H1 (cell line): ENCODE measurements at regions not wholly inside any gene's neighbourhood (a gene's known extent, or its start where the extent isn't known, plus 50 kb on each side); places are given as distances from the start of the nearest gene placed in this dataset.

Experiments used
- CTCF ChIA-PET: fragments of 300-600 bp; sonication (Branson Sonifier 250); formaldehyde crosslinking; loops from one replicate; lab custom pipeline; 2021; ENCODE audit not compliant: partially characterized antibody; lab: Charles Lee
- POLR2A ChIA-PET: fragments of 300-600 bp; sonication (Branson Sonifier 250); formaldehyde crosslinking; loops from one replicate; lab custom pipeline; 2021; ENCODE audit warnings: inconsistent platforms; ENCODE audit not compliant: partially characterized antibody; lab: Charles Lee
- DNase-seq, 2 experiments: peaks; one replicate each; pipeline versions ENCODE4 v3.0.0 to v3.0.0-alpha.2; 2010 to 2022; ENCODE audit warnings: low spot score in 2 of 2, low read depth in 1 of 2, mixed read lengths in 1 of 2
- FAIRE-seq: peaks from 2 replicates; lab custom pipeline; 2011; peaks lifted over from hg19 to GRCh38; lab: Jason Lieb, UNC
- H2AFZ ChIP-seq: 2 replicates; pipeline ENCODE4 v1.8.1; 2012; ENCODE audit warnings: low read length, inconsistent platforms
- H2AK5ac ChIP-seq: 2 replicates; pipeline ENCODE4 v1.6.1; 2013; ENCODE audit warnings: low read depth, low read length
- H2BK120ac ChIP-seq: replicated peaks from 2 replicates; pipeline ENCODE3; 2013; ENCODE audit warnings: low read depth, low read length, inconsistent platforms
- H2BK12ac ChIP-seq: 2 replicates; pipeline ENCODE4 v1.6.1; 2013; ENCODE audit warnings: low read depth, low read length
- H2BK15ac ChIP-seq: 2 replicates; pipeline ENCODE4 v1.6.1; 2013; ENCODE audit warnings: low read length
- H2BK20ac ChIP-seq: 2 replicates; pipeline ENCODE4 v1.6.1; 2013; ENCODE audit warnings: low read length
- H2BK5ac ChIP-seq: 2 replicates; pipeline ENCODE4 v1.6.1; 2013; ENCODE audit warnings: low read depth, low read length
- H3K14ac ChIP-seq: 2 replicates; pipeline ENCODE4 v1.6.1; 2013; ENCODE audit warnings: inconsistent platforms; ENCODE audit not compliant: insufficient read length
- H3K18ac ChIP-seq: 2 replicates; pipeline ENCODE4 v1.6.1; 2013; ENCODE audit warnings: low read length; ENCODE audit errors: extremely low read depth
- H3K23ac ChIP-seq: 2 replicates; pipeline ENCODE4 v1.6.1; 2013; ENCODE audit warnings: inconsistent platforms; ENCODE audit not compliant: insufficient read length
- H3K23me2 ChIP-seq: 2 replicates; pipeline ENCODE4 v1.6.1; 2013; ENCODE audit warnings: low read depth, low read length
- H3K27ac ChIP-seq: 2 replicates; pipeline ENCODE4 v1.6.1; 2011; ENCODE audit warnings: low read depth, low read length, inconsistent platforms
- H3K27me3 ChIP-seq, 4 experiments: replicated peaks in 1 of 4; 1 replicate in 1 of 4; 2 replicates in 3 of 4; pipeline versions ENCODE4 v1.6.1 to v1.8.1; 2011 to 2013; ENCODE audit warnings: low read length in 3 of 4, mild to moderate bottlenecking in 3 of 4, inconsistent platforms in 2 of 4, mixed read lengths in 2 of 4, moderate library complexity in 1 of 4; ENCODE audit not compliant: control insufficient read depth in 3 of 4, insufficient read depth in 3 of 4; ENCODE audit errors: extremely low read depth in 1 of 4
- H3K36me3 ChIP-seq, 4 experiments: 2 replicates each; pipeline versions ENCODE4 v1.6.1 to v1.8.1; 2011 to 2013; ENCODE audit warnings: mild to moderate bottlenecking in 4 of 4, low read length in 3 of 4, moderate library complexity in 2 of 4, control low read depth in 1 of 4, inconsistent platforms in 1 of 4; ENCODE audit not compliant: insufficient read depth in 4 of 4, control insufficient read depth in 2 of 4
- H3K4ac ChIP-seq: replicated peaks from 2 replicates; pipeline ENCODE3; 2013; ENCODE audit warnings: low read length, low read depth, mixed read lengths, inconsistent platforms; ENCODE audit not compliant: insufficient read length
- H3K4me1 ChIP-seq, 4 experiments: replicated peaks in 1 of 4; 1 replicate in 1 of 4; 2 replicates in 3 of 4; pipeline versions ENCODE4 v1.6.1 to v1.8.1; 2011 to 2013; ENCODE audit warnings: low read length in 3 of 4, inconsistent platforms in 2 of 4, mixed read lengths in 1 of 4; ENCODE audit not compliant: insufficient read depth in 4 of 4, control insufficient read depth in 3 of 4
- H3K4me2 ChIP-seq, 2 experiments: 2 replicates each; pipeline versions ENCODE4 v1.6.1 to v1.8.1; 2011 to 2013; ENCODE audit warnings: low read depth in 2 of 2, low read length in 2 of 2, control low read depth in 1 of 2, inconsistent platforms in 1 of 2, mild to moderate bottlenecking in 1 of 2; ENCODE audit not compliant: insufficient read depth in 1 of 2
- H3K4me3 ChIP-seq, 4 experiments: fragments of 200-600, 300-600 bp in 1 of 4; sonication (generic), shearing (Covaris generic), sonication (Bioruptor Twin) in 1 of 4; 2 replicates each; pipeline versions ENCODE4 v1.5.1 to v1.8.1; 2011 to 2016; ENCODE audit warnings: low read length in 4 of 4, low read depth in 3 of 4, control low read depth in 2 of 4, inconsistent platforms in 2 of 4, mild to moderate bottlenecking in 2 of 4, mixed read lengths in 1 of 4, moderate library complexity in 1 of 4; ENCODE audit not compliant: insufficient read depth in 2 of 4; ENCODE audit errors: extremely low read depth in 1 of 4
- H3K56ac ChIP-seq: replicated peaks from 2 replicates; pipeline ENCODE3; 2013; ENCODE audit warnings: low read depth, mild to moderate bottlenecking, mixed read lengths, low read length, inconsistent platforms; ENCODE audit not compliant: insufficient read length
- H3K79me1 ChIP-seq: 2 replicates; pipeline ENCODE4 v1.6.1; 2013; ENCODE audit warnings: low read depth, low read length, control low read depth
- H3K79me2 ChIP-seq, 2 experiments: 2 replicates each; pipeline versions ENCODE4 v1.6.1 to v1.8.1; 2012 to 2013; ENCODE audit warnings: low read length in 2 of 2, mild to moderate bottlenecking in 2 of 2, inconsistent platforms in 1 of 2; ENCODE audit not compliant: insufficient read depth in 2 of 2, control insufficient read depth in 1 of 2
- H3K9ac ChIP-seq, 4 experiments: replicated peaks in 1 of 4; 1 replicate in 1 of 4; 2 replicates in 3 of 4; pipeline versions ENCODE4 v1.6.1 to v1.8.1; 2011 to 2013; ENCODE audit warnings: low read depth in 3 of 4, low read length in 3 of 4, control low read depth in 2 of 4, mild to moderate bottlenecking in 2 of 4, moderate library complexity in 2 of 4, inconsistent platforms in 1 of 4; ENCODE audit errors: extremely low read depth in 1 of 4
- H3K9me3 ChIP-seq, 2 experiments: 2 replicates each; pipeline versions ENCODE4 v1.6.1 to v1.8.1; 2012 to 2013; ENCODE audit warnings: mild to moderate bottlenecking in 2 of 2, moderate library complexity in 2 of 2, control low read depth in 1 of 2, inconsistent platforms in 1 of 2, low read depth in 1 of 2, low read length in 1 of 2, mixed read lengths in 1 of 2; ENCODE audit not compliant: insufficient read depth in 2 of 2
- H4K20me1 ChIP-seq, 2 experiments: replicated peaks in 1 of 2; 2 replicates each; pipeline versions ENCODE3 to v1.8.1; 2011 to 2013; ENCODE audit warnings: inconsistent platforms in 2 of 2, low read length in 2 of 2, mild to moderate bottlenecking in 1 of 2; ENCODE audit not compliant: insufficient read depth in 2 of 2, control insufficient read depth in 1 of 2
- H4K5ac ChIP-seq: 2 replicates; pipeline ENCODE4 v1.6.1; 2013; ENCODE audit warnings: low read length, low read depth, mixed read lengths, inconsistent platforms; ENCODE audit not compliant: insufficient read length
- H4K8ac ChIP-seq: 2 replicates; pipeline ENCODE4 v1.8.0; 2013; ENCODE audit warnings: mild to moderate bottlenecking, moderate library complexity, low read length, inconsistent platforms; ENCODE audit not compliant: insufficient read depth; ENCODE audit errors: extremely low read depth
- H4K91ac ChIP-seq: replicated peaks from 2 replicates; pipeline ENCODE3; 2013; ENCODE audit warnings: low read length, mixed read lengths, inconsistent platforms; ENCODE audit not compliant: insufficient read length
- CBX8 ChIP-seq: fragments of 300-800, 300-1000 bp; sonication (generic); IDR thresholded peaks from 2 replicates; pipeline ENCODE4 v1.7.1; 2016; ENCODE audit warnings: low read depth, low read length, borderline replicate concordance
- TAF1 ChIP-seq: IDR thresholded peaks from 2 replicates; pipeline ENCODE4 v1.6.1; 2011; ENCODE audit warnings: mild to moderate bottlenecking, low read depth, low read length
- WGBS, 2 experiments: shearing (Covaris generic) in 1 of 2; methylation state at CpG; one replicate each; pipeline versions ENCODE4 v1.1.6 to v1.1.7; 2013 to 2015; ENCODE audit warnings: low lambda C conversion rate in 2 of 2, mixed read lengths in 2 of 2, inconsistent platforms in 1 of 2, low coverage in 1 of 2, missing lambda C conversion rate in 1 of 2; ENCODE audit not compliant: insufficient replicate concordance in 2 of 2, insufficient coverage in 1 of 2, insufficient read length in 1 of 2; ENCODE audit errors: extremely low coverage in 1 of 2, missing lambda C conversion rate in 1 of 2; 5-methylcytosine and 5-hydroxymethylcytosine counted together

DNA sequence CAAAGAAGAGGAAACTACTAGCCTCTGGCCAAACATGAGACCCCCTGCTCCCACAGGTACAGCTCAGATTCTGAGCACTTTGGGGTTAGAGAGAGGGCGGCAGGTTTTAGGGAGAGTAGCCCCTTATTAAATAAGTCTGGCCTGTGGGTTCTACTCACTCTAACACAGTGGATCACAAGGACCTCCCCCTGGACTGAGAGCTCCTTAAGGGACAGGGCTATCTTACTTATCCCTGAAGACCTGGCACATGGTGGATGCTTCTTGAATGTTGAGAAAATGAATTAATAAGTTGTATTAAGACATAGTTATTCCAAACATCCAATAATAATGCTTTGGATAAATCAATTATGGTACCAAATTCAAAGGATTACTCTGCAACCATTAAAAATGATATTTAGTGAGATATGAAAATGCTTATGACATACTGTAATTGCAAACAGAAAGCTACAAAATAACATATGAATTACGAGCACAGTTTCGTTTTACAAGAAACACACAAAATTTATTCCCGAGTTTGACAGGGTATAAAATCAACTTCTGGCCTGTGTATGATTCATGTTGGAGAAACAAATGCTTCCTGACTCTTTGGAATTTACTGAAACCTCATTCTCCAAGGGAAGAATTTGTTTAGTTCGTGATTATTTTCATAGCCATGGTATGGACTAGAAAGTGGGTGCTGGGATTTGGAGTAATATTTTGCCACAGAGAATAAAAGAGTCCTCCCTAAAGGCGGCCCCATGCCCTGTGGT lies 59.3 kb upstream of the BDKRB2 start:
- DNase-seq (peak in 1 of 2 experiments; percentile 7), FAIRE-seq (no peak)
- H4K91ac ChIP-seq: no peak overlapping the region
- peaks cover 2 to 4% of the 10 kb centered on the region in 2 experiments; a peak in 2 of 4 replicates for H3K9me3 ChIP-seq
- H3K56ac ChIP-seq: no peak overlapping the region
- H2AFZ ChIP-seq: no peak overlapping the region
- H3K4me1 ChIP-seq: no peaks in the 10 kb centered on the region
- H3K79me2 ChIP-seq: no peaks in the 10 kb centered on the region
- H4K5ac ChIP-seq: no peak overlapping the region
- no peak overlapping the region for H2BK15ac ChIP-seq
- peaks cover 0 to 2% of the 10 kb centered on the region in 2 experiments for H4K20me1 ChIP-seq
- WGBS, 2 experiments: 91% methylated on average over 6 of the region's 6 CpGs; no CpG with 5 or more reads in 1 of the 2 experiments
- no peak overlapping the region for H2BK5ac ChIP-seq
- H3K36me3 ChIP-seq: no peaks in the 10 kb centered on the region
- H3K23ac ChIP-seq: no peak overlapping the region
- H3K79me1 ChIP-seq: no peaks in the 10 kb centered on the region
- ChIA-PET CTCF (interaction anchor here (1.3 to 1.5 kb wide), 2 partner anchors 9 to 20 kb away, joined by 3 read pairs; no protein-coding TSS in a partner anchor), POLR2A (no interaction called here)
- no peak overlapping the region for H3K9ac ChIP-seq
- H3K4me3 ChIP-seq: no peak overlapping the region
- H2AK5ac ChIP-seq: no peak overlapping the region
- no peaks in the 10 kb centered on the region for H3K27me3 ChIP-seq
- no peak overlapping the region for H2BK120ac ChIP-seq
- H3K4me2 ChIP-seq: no peak overlapping the region
- no peak overlapping the region for H4K8ac ChIP-seq
- no peak overlapping the region for H3K27ac ChIP-seq
- no peak overlapping the region for H2BK12ac ChIP-seq
- no peak overlapping the region for H2BK20ac ChIP-seq
- H3K14ac ChIP-seq: no peak overlapping the region
- H3K18ac ChIP-seq: no peak overlapping the region
- no peak overlapping the region for H3K4ac ChIP-seq
- no peaks in the 10 kb centered on the region for H3K23me2 ChIP-seq
- TF ChIP-seq TAF1: no peak
- TF ChIP-seq CBX8: no peak
